OCI-LY3 (cell line): ENCODE measurements at regions not wholly inside any gene's neighbourhood (a gene's known extent, or its start where the extent isn't known, plus 50 kb on each side); places are given as distances from the start of the nearest gene placed in this dataset.

ENCODE experiments used
- H2AFZ ChIP-seq: fragments of 200-600, 300-600 bp; shearing (Covaris generic); 2 replicates; pipeline ENCODE4 v1.6.0; 2014; ENCODE audit warnings: antibody characterized with exemption, low read depth, low read length
- H3K27ac ChIP-seq: fragments of 200-600, 300-600 bp; sonication (generic); 2 replicates; pipeline ENCODE4 v1.5.1; 2014; ENCODE audit warnings: mild to moderate bottlenecking, low read length, moderate library complexity, mixed read lengths
- H3K27me3 ChIP-seq: fragments of 200-600, 300-600 bp; sonication (generic); 2 replicates; pipeline ENCODE4 v1.6.1; 2014; ENCODE audit warnings: low read depth, low read length, mixed read lengths
- H3K36me3 ChIP-seq: fragments of 200-600, 300-600 bp; sonication (generic); replicated peaks from 2 replicates; pipeline ENCODE3; 2014; ENCODE audit warnings: low read depth, low read length, mixed read lengths
- H3K4me1 ChIP-seq: fragments of 300-600, 200-600 bp; sonication (generic); 2 replicates; pipeline ENCODE4 v1.6.1; 2014; ENCODE audit warnings: low read length, mixed read lengths
- H3K4me2 ChIP-seq: fragments of 200-600, 300-600 bp; sonication (generic); 2 replicates; pipeline ENCODE4 v1.6.1; 2014; ENCODE audit warnings: low read length, mixed read lengths
- H3K4me3 ChIP-seq: fragments of 300-600, 200-600 bp; sonication (generic); 2 replicates; pipeline ENCODE4 v1.5.1; 2014; ENCODE audit warnings: antibody characterized with exemption, mild to moderate bottlenecking, low read length, moderate library complexity
- H3K79me2 ChIP-seq: fragments of 300-600, 200-600 bp; shearing (Covaris generic); 2 replicates; pipeline ENCODE4 v1.6.1; 2014; ENCODE audit warnings: mild to moderate bottlenecking, low read length, mixed read lengths
- H3K9ac ChIP-seq: fragments of 300-600, 200-600 bp; shearing (Covaris generic); 2 replicates; pipeline ENCODE4 v1.6.0; 2014; ENCODE audit warnings: mild to moderate bottlenecking, low read length, moderate library complexity
- H3K9me3 ChIP-seq: fragments of 200-600, 300-600 bp; shearing (Covaris generic); 2 replicates; pipeline ENCODE4 v1.6.1; 2014; ENCODE audit warnings: low read length, mixed read lengths; ENCODE audit not compliant: insufficient read depth
- H4K20me1 ChIP-seq: fragments of 200-600, 300-600 bp; sonication (generic); 2 replicates; pipeline ENCODE4 v1.6.1; 2016; ENCODE audit warnings: low read length, mixed read lengths; ENCODE audit not compliant: insufficient read depth
- CTCF ChIP-seq: fragments of 200-600, 300-600 bp; sonication (generic); IDR thresholded peaks from 2 replicates; pipeline ENCODE4 v1.5.1; 2014; ENCODE audit warnings: antibody characterized with exemption, low read length, low read depth
- EZH2phosphoT487 ChIP-seq: fragments of 200-600 bp; shearing (Covaris generic); IDR thresholded peaks from 2 replicates; pipeline ENCODE4 v1.6.1; 2018; ENCODE audit warnings: antibody characterized with exemption, mixed run types, low read depth

GRCh38 chr2:160610041-160610440 lies 116.4 kb upstream of the RBMS1 start:
- Histone ChIP-seq H3K36me3 (no peaks in the 10 kb centered on the region), H3K27ac (no peak overlapping the region), H3K27me3 (no peaks in the 10 kb centered on the region), H3K9me3 (no peaks in the 10 kb centered on the region), H3K79me2 (no peaks in the 10 kb centered on the region), H2AFZ (no peak overlapping the region), H4K20me1 (no peaks in the 10 kb centered on the region), H3K4me2 (no peak overlapping the region), H3K9ac (no peak overlapping the region), H3K4me1 (no peaks in the 10 kb centered on the region), H3K4me3 (no peak overlapping the region)
- no peak for TF ChIP-seq CTCF
- TF ChIP-seq EZH2phosphoT487, result no peak

GRCh38 chr2:160612266-160612856 lies 118.8 kb upstream of the RBMS1 start:
- Histone ChIP-seq H3K4me2 (no peak overlapping the region), H2AFZ (no peak overlapping the region), H4K20me1 (no peaks in the 10 kb centered on the region), H3K4me1 (no peaks in the 10 kb centered on the region), H3K9me3 (no peaks in the 10 kb centered on the region), H3K27ac (no peak overlapping the region), H3K36me3 (no peaks in the 10 kb centered on the region), H3K79me2 (no peaks in the 10 kb centered on the region), H3K27me3 (no peaks in the 10 kb centered on the region), H3K4me3 (no peak overlapping the region), H3K9ac (no peak overlapping the region)
- TF ChIP-seq CTCF (no peak), EZH2phosphoT487 (no peak)

GRCh38 chr2:160613466-160614153 lies 120.0 kb upstream of the RBMS1 start:
- Histone ChIP-seq H3K79me2 (no peaks in the 10 kb centered on the region), H4K20me1 (no peaks in the 10 kb centered on the region), H3K4me3 (no peak overlapping the region), H2AFZ (no peak overlapping the region), H3K27ac (no peak overlapping the region), H3K9me3 (no peaks in the 10 kb centered on the region), H3K36me3 (no peaks in the 10 kb centered on the region), H3K27me3 (no peaks in the 10 kb centered on the region), H3K9ac (no peak overlapping the region), H3K4me2 (no peak overlapping the region), H3K4me1 (no peaks in the 10 kb centered on the region)
- TF ChIP-seq CTCF, result no peak
- no peak for TF ChIP-seq EZH2phosphoT487

- Histone ChIP-seq H3K9ac (no peak overlapping the region), H3K36me3 (no peaks in the 10 kb centered on the region)
Observed at GRCh38 chr2:160614391-160614790, 120.8 kb upstream of the RBMS1 start.

More at GRCh38 chr2:160614391-160614790, 120.8 kb upstream of the RBMS1 start:
- Histone ChIP-seq H3K4me1 (no peaks in the 10 kb centered on the region), H3K27me3 (no peaks in the 10 kb centered on the region), H2AFZ (no peak overlapping the region), H3K9me3 (no peaks in the 10 kb centered on the region), H3K4me3 (no peak overlapping the region), H3K4me2 (no peak overlapping the region), H3K79me2 (no peaks in the 10 kb centered on the region), H3K27ac (no peak overlapping the region), H4K20me1 (no peaks in the 10 kb centered on the region)
- TF ChIP-seq CTCF (no peak), EZH2phosphoT487 (no peak)
